K562 (cell line): ENCODE measurements at regions not wholly inside any gene's neighbourhood (a gene's known extent, or its start where the extent isn't known, plus 50 kb on each side); places are given as distances from the start of the nearest gene placed in this dataset.

Experiments used
- ATAC-seq: fragments of 200-7000 bp; cut with Tn5 transposase; 3 replicates; pipeline ENCODE4 v1.9.1; 2020; ENCODE audit warnings: moderate library complexity
- BruUV-seq: library from RNA; stranded (reverse); fragments of 400-500 nt; replicated peaks from 2 replicates; lab custom pipeline; 2021; lab: Mats Ljungman, UMichigan
- CTCF ChIA-PET: fragments of 300-600 bp; formaldehyde crosslinking; extraction: SDS; loops from one replicate; lab custom pipeline; 2021; ENCODE audit warnings: low intra/inter-chr PET ratio; lab: Yijun Ruan, JAX
- POLR2A ChIA-PET: fragments of 300-600, 350-650 bp; sonication (Branson Sonifier 250); formaldehyde crosslinking; extraction: SDS; loops from one replicate; lab custom pipeline; 2021; ENCODE audit warnings: antibody characterized with exemption, inconsistent platforms; lab: Yijun Ruan, JAX
- DNase-seq, 4 experiments: peaks; one replicate each; pipeline versions ENCODE4 v3.0.0 to v3.0.0-alpha.2; 2011 to 2018; ENCODE audit warnings: low spot score in 3 of 4, mixed read lengths in 3 of 4; ENCODE audit errors: extremely low read depth in 1 of 4
- FAIRE-seq: peaks from 2 replicates; lab custom pipeline; 2011; peaks lifted over from hg19 to GRCh38; lab: Jason Lieb, UNC
- H2AFZ ChIP-seq: 2 replicates; pipeline ENCODE4 v1.6.0; 2011; ENCODE audit warnings: low read depth, low read length, control low read depth, inconsistent platforms
- H3K27ac ChIP-seq: fragments of 200-600 bp; 3 replicates; pipeline ENCODE4 v1.8.0; 2011; ENCODE audit warnings: low read depth, mild to moderate bottlenecking, control low read depth, inconsistent platforms, low read length, moderate library complexity, mixed read lengths; ENCODE audit errors: extremely low read depth
- H3K27me3 ChIP-seq, 2 experiments: fragments of 300-600 bp in 1 of 2; 2 replicates in 1 of 2; 3 replicates in 1 of 2; pipeline versions ENCODE4 v1.6.0 to v1.8.0; 2011; ENCODE audit warnings: inconsistent platforms in 2 of 2, low read length in 2 of 2, mild to moderate bottlenecking in 1 of 2, mixed read lengths in 1 of 2, moderate library complexity in 1 of 2; ENCODE audit not compliant: control insufficient read depth in 2 of 2, insufficient read depth in 2 of 2
- H3K36me3 ChIP-seq: fragments of 300-600 bp; 3 replicates; pipeline ENCODE4 v1.8.0; 2011; ENCODE audit warnings: mild to moderate bottlenecking, low read length, inconsistent platforms; ENCODE audit not compliant: control insufficient read depth, insufficient read depth
- H3K4me1 ChIP-seq, 2 experiments: fragments of 200-600 bp in 1 of 2; replicated peaks in 1 of 2; 2 replicates in 1 of 2; 3 replicates in 1 of 2; pipeline versions ENCODE4 v1.5.1 to v1.8.0; 2011; ENCODE audit warnings: inconsistent platforms in 2 of 2, low read length in 2 of 2, mild to moderate bottlenecking in 1 of 2, mixed read lengths in 1 of 2, moderate library complexity in 1 of 2; ENCODE audit not compliant: control insufficient read depth in 2 of 2, insufficient read depth in 2 of 2
- H3K4me2 ChIP-seq: 2 replicates; pipeline ENCODE4 v1.6.1; 2011; ENCODE audit warnings: low read length, control low read depth, inconsistent platforms, mixed read lengths; ENCODE audit not compliant: insufficient read depth
- H3K4me3 ChIP-seq: fragments of 200-600 bp; sonication (generic), shearing (Covaris generic); 2 replicates; pipeline ENCODE4 v1.5.1; 2016; ENCODE audit warnings: control low read depth, inconsistent platforms
- H3K79me2 ChIP-seq: fragments of 200-600 bp; 3 replicates; pipeline ENCODE4 v1.8.0; 2011; ENCODE audit warnings: low read length, inconsistent platforms; ENCODE audit not compliant: control insufficient read depth, insufficient read depth
- H3K9ac ChIP-seq, 2 experiments: 2 replicates each; pipeline versions ENCODE4 v1.6.0 to v1.6.1; 2011; ENCODE audit warnings: low read depth in 2 of 2, low read length in 2 of 2, control low read depth in 1 of 2, inconsistent platforms in 1 of 2, mild to moderate bottlenecking in 1 of 2, mixed read lengths in 1 of 2; ENCODE audit not compliant: insufficient read depth in 1 of 2
- H3K9me1 ChIP-seq: one replicate; pipeline ENCODE4 v1.6.0; 2011; ENCODE audit warnings: inconsistent platforms, mild to moderate bottlenecking, low read length, moderate library complexity; ENCODE audit not compliant: control insufficient read depth, insufficient read depth
- H3K9me3 ChIP-seq: replicated peaks from 2 replicates; pipeline ENCODE4 v1.5.1; 2011; ENCODE audit warnings: low read depth, low read length, inconsistent platforms; ENCODE audit not compliant: control insufficient read depth, insufficient read depth
- H4K20me1 ChIP-seq: replicated peaks from 2 replicates; pipeline ENCODE4 v1.6.1; 2011; ENCODE audit warnings: low read length, inconsistent platforms, mixed read lengths; ENCODE audit not compliant: control insufficient read depth, insufficient read depth
- DIDO1 ChIP-seq: fragments of 450-650 bp; IDR thresholded peaks from 2 replicates; pipeline ENCODE4 v1.6.1; 2016; ENCODE audit warnings: low read depth, missing biosample characterization, missing genetic modification characterization
- ELF2 ChIP-seq: fragments of 250-450 bp; sonication (Bioruptor Pico); IDR thresholded peaks from 2 replicates; pipeline ENCODE4 v1.5.0; 2021; ENCODE audit warnings: mild to moderate bottlenecking
- HDAC8 ChIP-seq: fragments of 450-650 bp; IDR thresholded peaks from 2 replicates; pipeline ENCODE4 v1.6.1; 2016; ENCODE audit warnings: mild to moderate bottlenecking, missing genetic modification characterization, moderate library complexity, missing compliant biosample characterization
- KLF10 ChIP-seq: fragments of 250-450 bp; sonication (Bioruptor Pico); IDR thresholded peaks from 2 replicates; pipeline ENCODE4 v1.6.1; 2021; ENCODE audit warnings: matching md5 sums
- MAFF ChIP-seq: IDR thresholded peaks from 2 replicates; pipeline ENCODE4 v1.6.1; 2012; ENCODE audit warnings: low read length, improper control_type of control experiment
- MAFG ChIP-seq: fragments of 450-650 bp; conservative IDR thresholded peaks from 2 replicates; pipeline ENCODE4 v1.6.1; 2016; ENCODE audit warnings: missing genetic modification characterization, missing compliant biosample characterization
- MAFK ChIP-seq: IDR thresholded peaks from 2 replicates; pipeline ENCODE4 v1.6.1; 2011; ENCODE audit warnings: low read length, improper control_type of control experiment
- NELFE ChIP-seq: IDR thresholded peaks from 2 replicates; pipeline ENCODE4 v1.6.1; 2011; ENCODE audit warnings: mild to moderate bottlenecking; ENCODE audit not compliant: insufficient read depth, insufficient read length
- PTBP1 ChIP-seq: fragments of 200-400 bp; formaldehyde crosslinking; IDR thresholded peaks from 2 replicates; pipeline ENCODE4 v1.6.1; 2017; ENCODE audit warnings: low read depth, low read length
- SAP30 ChIP-seq: fragments of 200-600 bp; sonication (generic); IDR thresholded peaks from 2 replicates; pipeline ENCODE4 v1.6.1; 2012; ENCODE audit warnings: borderline replicate concordance, low read depth, mild to moderate bottlenecking, moderate library complexity, low read length, control low read depth, inconsistent platforms; ENCODE audit not compliant: insufficient read depth, poor library complexity, severe bottlenecking
- ZBTB8A ChIP-seq: fragments of 450-650 bp; IDR thresholded peaks from 2 replicates; pipeline ENCODE4 v1.6.1; 2018; ENCODE audit warnings: mild to moderate bottlenecking, moderate library complexity; ENCODE audit not compliant: partially characterized antibody
- ZNF316 ChIP-seq: fragments of 450-650 bp; IDR thresholded peaks from 2 replicates; pipeline ENCODE4 v1.6.1; 2016
- ZNF384 ChIP-seq: IDR thresholded peaks from 2 replicates; pipeline ENCODE4 v1.6.1; 2012; ENCODE audit warnings: low read depth, low read length, improper control_type of control experiment
- ZNF57 ChIP-seq: fragments of 450-650 bp; formaldehyde crosslinking; IDR thresholded peaks from 2 replicates; pipeline ENCODE4 v1.4.0; 2020; ENCODE audit warnings: mild to moderate bottlenecking, moderate library complexity
- WGBS: fragments of 100-300 bp; shearing (Covaris generic); methylation state at CpG from one replicate; pipeline ENCODE4 v1.1.6; 2016; ENCODE audit warnings: low coverage, mixed read lengths; ENCODE audit not compliant: insufficient coverage; ENCODE audit errors: missing lambda C conversion rate; 5-methylcytosine and 5-hydroxymethylcytosine counted together
- in situ Hi-C: fragments of 300-500 bp; cut with MboI; formaldehyde crosslinking; loops from 4 replicates; pipeline ENCODE4 v1.15.0; 2018; ENCODE audit warnings: inconsistent platforms, mixed read lengths
- intact Hi-C: fragments of 100-400 bp; cut with micrococcal nuclease; formaldehyde crosslinking; loops from 2 replicates; pipeline ENCODE4 v1.14.2; 2022
- TF ChIP-seq, protein P1 (sequence below): fragments of 250-450 bp; sonication (Bioruptor Pico); IDR thresholded peaks from 2 replicates; pipeline ENCODE4 v1.4.0; 2020; ENCODE audit warnings: mild to moderate bottlenecking, moderate library complexity

DNA sequence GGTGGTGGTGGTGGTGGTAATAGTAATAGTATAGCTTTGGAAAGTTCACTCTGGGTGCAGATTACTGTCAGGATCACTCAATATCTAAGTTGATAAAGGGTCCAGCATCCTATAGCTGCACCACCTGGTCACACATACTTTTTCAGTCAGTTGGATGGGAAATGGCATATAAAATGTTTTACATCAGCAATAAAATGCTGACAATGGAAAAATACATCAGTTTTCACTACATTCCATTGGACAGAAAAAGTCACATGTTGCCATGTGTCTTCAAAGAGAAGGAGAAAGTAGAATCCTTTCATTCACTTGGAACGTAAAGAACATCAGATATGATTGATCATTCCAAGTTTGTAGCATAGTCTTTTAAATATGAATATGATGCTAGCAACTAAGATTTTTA, 481.4 kb downstream of the SLITRK6 start:
- no peak for DNase-seq
- Histone ChIP-seq H3K79me2 (no peaks in the 10 kb centered on the region), H3K9me3 (no peaks in the 10 kb centered on the region), H3K4me2 (no peak overlapping the region), H3K9me1 (no peaks in the 10 kb centered on the region)
- CTCF ChIA-PET = no interaction called here
- in situ Hi-C loops = no loop called here
- intact Hi-C loops = no loop called here
- peak; percentile 56 for TF ChIP-seq MAFK
- peak; percentile 15; the same call in 1 of the 2 replicates for TF ChIP-seq ZNF316
- peak; percentile 43 for TF ChIP-seq MAFF
- 0 out of 2 replicates have a peak, but pooled peaks have one; percentile 33 for TF ChIP-seq MAFG (tag)
- TF ChIP-seq DIDO1 (tag) = no peak
- no peak for TF ChIP-seq NELFE
- TF ChIP-seq, all 486 proteins: peak for 4
- Histone ChIP-seq H2AFZ (no peak overlapping the region), H3K4me1 (no peaks in the 10 kb centered on the region), H4K20me1 (no peaks in the 10 kb centered on the region), H3K27me3 (no peaks in the 10 kb centered on the region), H3K9ac (no peak overlapping the region), H3K36me3 (no peaks in the 10 kb centered on the region), H3K27ac (no peak overlapping the region), H3K4me3 (no peak overlapping the region)
- no TSS peak for BruUV-seq
- no peak for ATAC-seq
- no peak for FAIRE-seq
- WGBS = 0% methylated on average over 1 of the region's 1 CpG
- POLR2A ChIA-PET = no interaction called here

DNA sequence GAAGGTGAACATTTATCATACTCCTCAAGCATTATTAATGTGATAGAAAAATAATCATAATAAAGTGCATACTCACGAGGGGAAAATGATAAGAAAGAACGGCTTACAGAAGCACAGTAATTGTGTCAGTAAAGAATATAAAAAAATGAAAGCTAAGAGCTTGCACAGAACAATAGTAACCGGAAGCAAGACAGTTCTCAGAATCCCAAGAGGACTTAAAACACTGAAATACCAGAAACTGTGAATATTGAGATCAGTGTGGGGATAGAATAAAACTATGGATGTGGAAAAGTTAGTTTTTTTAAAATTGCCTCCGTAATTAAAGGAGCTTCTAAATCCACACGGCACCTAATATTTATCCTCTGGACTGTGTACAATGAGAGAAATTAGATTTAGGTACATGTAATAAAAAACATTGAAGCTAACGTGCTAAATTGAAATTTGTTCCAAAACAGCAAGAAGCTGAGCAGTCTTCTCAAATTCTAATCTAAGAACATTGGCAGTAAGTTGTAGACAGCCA, 482.7 kb downstream of the SLITRK6 start:
- Histone ChIP-seq H4K20me1 (no peaks in the 10 kb centered on the region), H3K4me2 (no peak overlapping the region), H3K27ac (no peak overlapping the region), H3K27me3 (no peaks in the 10 kb centered on the region), H3K36me3 (no peaks in the 10 kb centered on the region), H3K9me1 (no peaks in the 10 kb centered on the region), H3K4me1 (no peaks in the 10 kb centered on the region), H3K79me2 (no peaks in the 10 kb centered on the region), H3K9me3 (no peaks in the 10 kb centered on the region), H2AFZ (no peak overlapping the region), H3K9ac (no peak overlapping the region), H3K4me3 (no peak overlapping the region)
- BruUV-seq = no TSS peak
- ChIA-PET POLR2A (no interaction called here), CTCF (no interaction called here)
- intact Hi-C loops = no loop called here
- in situ Hi-C loops = no loop called here
- FAIRE-seq (no peak), DNase-seq (no peak), ATAC-seq (no peak)
- WGBS = 5% methylated on average over 6 of the region's 6 CpGs
- TF ChIP-seq, protein P1, sequence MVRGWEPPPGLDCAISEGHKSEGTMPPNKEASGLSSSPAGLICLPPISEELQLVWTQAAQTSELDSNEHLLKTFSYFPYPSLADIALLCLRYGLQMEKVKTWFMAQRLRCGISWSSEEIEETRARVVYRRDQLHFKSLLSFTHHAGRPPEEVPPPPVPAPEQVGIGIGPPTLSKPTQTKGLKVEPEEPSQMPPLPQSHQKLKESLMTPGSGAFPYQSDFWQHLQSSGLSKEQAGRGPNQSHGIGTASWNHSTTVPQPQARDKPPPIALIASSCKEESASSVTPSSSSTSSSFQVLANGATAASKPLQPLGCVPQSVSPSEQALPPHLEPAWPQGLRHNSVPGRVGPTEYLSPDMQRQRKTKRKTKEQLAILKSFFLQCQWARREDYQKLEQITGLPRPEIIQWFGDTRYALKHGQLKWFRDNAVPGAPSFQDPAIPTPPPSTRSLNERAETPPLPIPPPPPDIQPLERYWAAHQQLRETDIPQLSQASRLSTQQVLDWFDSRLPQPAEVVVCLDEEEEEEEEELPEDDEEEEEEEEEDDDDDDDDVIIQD (CRISPR knock-in tag) = no peak
- TF ChIP-seq NELFE (no peak), HDAC8 (tag) (no peak), PTBP1 (no peak), ZNF384 (no peak), ZBTB8A (no peak), KLF10 (CRISPR knock-in tag) (no peak), SAP30 (no peak), ELF2 (CRISPR knock-in tag) (no peak), ZNF57 (CRISPR knock-in tag) (no peak)
